Heart left ventricle (tissue), 13 donors: ENCODE measurements at regions not wholly inside any gene's neighbourhood (a gene's known extent, or its start where the extent isn't known, plus 50 kb on each side); places are given as distances from the start of the nearest gene placed in this dataset.

Source experiments
- CTCF ChIP-seq, 12 donors: fragments of 200-600 bp; sonication (generic) in 4 of 12; IDR thresholded peaks; one replicate each; pipeline versions ENCODE4 v1.5.0 to v1.8.0; 2018 to 2022; ENCODE audit warnings: antibody characterized with exemption in 12 of 12, mild to moderate bottlenecking in 5 of 12
- POLR2A ChIP-seq, 2 donors: fragments of 450-650 bp; IDR thresholded peaks; one replicate each; pipeline ENCODE4 v1.6.1; 2017; ENCODE audit warnings: antibody characterized with exemption in 2 of 2, mild to moderate bottlenecking in 2 of 2, moderate library complexity in 2 of 2
- donor health status: ischemic (EF 13 %, LVEDD 7.1; RV severe dilation, severe dysfunction).
- donor health status: DM: no; HTN: yes; CAD: no.
- donor health status: DM: no; HTN: no; CAD: no.
- donor health status: ischemic (EF 25% LVEDD 6.9; RV normal size, moderate dysfunction).
- donor health status: ischemic (EF 25% LVEDD 5.7; RV mildly dilated, moderate dysfunction).
- donor health status: ischemic (EF 35%, LVEDD 5.7; RV mildly dilated, moderate dysfunction).
- donor health status: nonischemic (EF 11% LVEDD 7.7; RV severe dilation, severe dysfunction).
- donor health status: DM: yes; HTN: yes; CAD: no.
- donor health status: PGD.
- donor health status: ischemic (EF 29% LVEDD 5.4; RV normal size, mild dysfunction).
- donor health status: nonischemic (EF 23%, LVEDD 6.1; RV moderate dilation, normal function).

DNA sequence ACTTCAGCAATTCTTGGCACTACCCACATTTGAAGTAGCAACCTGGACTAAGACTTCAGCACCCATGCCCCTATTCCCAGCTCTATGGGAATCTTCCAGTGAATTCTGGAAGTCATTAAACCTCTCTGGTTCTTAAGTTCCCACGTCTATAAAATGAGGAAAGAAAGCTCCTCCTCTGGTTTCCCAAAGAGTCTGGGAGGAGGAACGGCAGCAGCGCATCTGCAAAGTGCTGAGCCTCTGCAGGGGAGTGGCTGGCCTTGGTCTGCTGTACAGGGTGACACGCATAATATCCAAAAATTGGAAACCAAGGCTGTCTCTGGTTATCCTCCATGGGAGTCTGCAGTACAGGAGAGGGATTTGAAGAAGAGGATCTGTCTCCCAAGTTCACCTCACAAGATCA lies 73.6 kb upstream of the TP53I11 start:
- no peak for TF ChIP-seq CTCF (IDR thresholded peaks at IDR 0.05)
- no peak for TF ChIP-seq POLR2A (IDR thresholded peaks at IDR 0.05)
